Endodermal cell (in vitro differentiated cells): ENCODE measurements at regions not wholly inside any gene's neighbourhood (a gene's known extent, or its start where the extent isn't known, plus 50 kb on each side); places are given as distances from the start of the nearest gene placed in this dataset.

ENCODE experiments used
- DNase-seq: peaks from one replicate; pipeline ENCODE4 v3.0.0-alpha.2; 2017
- H3K27ac ChIP-seq: 2 replicates; pipeline ENCODE4 v1.5.1; 2013; ENCODE audit warnings: mild to moderate bottlenecking, low read depth, low read length, moderate library complexity
- H3K27me3 ChIP-seq: 2 replicates; pipeline ENCODE4 v1.6.1; 2013; ENCODE audit warnings: mild to moderate bottlenecking, low read length, moderate library complexity; ENCODE audit not compliant: insufficient read depth, control insufficient read depth, poor library complexity, severe bottlenecking
- H3K36me3 ChIP-seq: 2 replicates; pipeline ENCODE4 v1.7.0; 2013; ENCODE audit warnings: mild to moderate bottlenecking, low read length, moderate library complexity; ENCODE audit not compliant: control insufficient read depth, insufficient read depth
- H3K4me1 ChIP-seq: one replicate; pipeline ENCODE4 v1.7.0; 2013; ENCODE audit warnings: low read length; ENCODE audit not compliant: control insufficient read depth, insufficient read depth
- H3K4me3 ChIP-seq: 2 replicates; pipeline ENCODE4 v1.5.1; 2013; ENCODE audit warnings: mild to moderate bottlenecking, low read length, moderate library complexity
- H3K9ac ChIP-seq: 2 replicates; pipeline ENCODE4 v1.6.1; 2013; ENCODE audit warnings: mild to moderate bottlenecking, low read length, moderate library complexity; ENCODE audit not compliant: poor library complexity, severe bottlenecking; ENCODE audit errors: extremely low read depth
- H3K9me3 ChIP-seq: 2 replicates; pipeline ENCODE4 v1.6.1; 2013; ENCODE audit warnings: mild to moderate bottlenecking, low read length, moderate library complexity; ENCODE audit not compliant: control insufficient read depth
- H3K27ac Mint-ChIP-seq: 2 replicates; pipeline ENCODE4 v1.8.0; 2020; ENCODE audit warnings: mixed read lengths
- H3K27me3 Mint-ChIP-seq: 2 replicates; pipeline ENCODE4 v1.8.0; 2021; ENCODE audit warnings: mild to moderate bottlenecking, mixed read lengths; ENCODE audit not compliant: insufficient read depth
- H3K36me3 Mint-ChIP-seq: 2 replicates; pipeline ENCODE4 v1.8.0; 2020; ENCODE audit warnings: low read depth, mixed read lengths
- H3K4me1 Mint-ChIP-seq: 2 replicates; pipeline ENCODE4 v1.8.0; 2020; ENCODE audit warnings: mixed read lengths
- H3K4me3 Mint-ChIP-seq: 2 replicates; pipeline ENCODE4 v1.8.0; 2020; ENCODE audit warnings: mild to moderate bottlenecking, moderate library complexity, mixed read lengths
- H3K9me3 Mint-ChIP-seq: 2 replicates; pipeline ENCODE4 v1.8.0; 2020; ENCODE audit warnings: mild to moderate bottlenecking, mixed read lengths
- WGBS, 2 experiments: methylation state at CpG; one replicate each; pipeline versions ENCODE4 v1.1.5 to v1.1.7; 2013; ENCODE audit warnings: missing lambda C conversion rate in 2 of 2, mixed read lengths in 1 of 2; ENCODE audit not compliant: insufficient coverage in 1 of 2, insufficient read length in 1 of 2; 5-methylcytosine and 5-hydroxymethylcytosine counted together
- TF ChIP-seq, protein P1 (sequence below): fragments of 200-600 bp; sonication (generic); conservative IDR thresholded peaks from 2 replicates; pipeline ENCODE4 v1.5.0; 2021; ENCODE audit warnings: antibody characterized with exemption, mild to moderate bottlenecking

DNA sequence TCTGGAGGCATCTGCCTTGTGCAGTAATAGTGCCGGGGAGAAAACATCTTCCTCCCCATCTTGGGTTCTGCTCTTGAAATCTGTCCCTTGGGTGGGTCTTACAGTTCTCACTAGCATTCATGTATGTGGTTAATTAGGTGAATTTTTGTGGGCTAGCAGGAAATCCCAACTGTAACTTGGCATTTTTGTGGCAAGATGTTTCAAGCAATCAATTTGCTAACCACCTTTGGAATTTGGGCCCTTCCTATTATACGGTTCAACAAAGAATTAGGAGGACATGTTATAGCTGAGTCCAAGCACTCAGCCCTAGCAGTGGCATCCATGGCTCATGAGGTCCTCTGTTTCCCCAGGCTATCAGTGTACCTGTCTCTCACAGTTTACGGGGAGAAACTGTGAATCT, 89.1 kb upstream of the MTNR1B start:
- H3K4me3 ChIP-seq: no peak overlapping the region
- H3K36me3 ChIP-seq: no peaks in the 10 kb centered on the region
- H3K27me3 ChIP-seq: no peaks in the 10 kb centered on the region
- WGBS, 2 experiments: 87 to 100% methylated on average over 2 to 3 of the region's 3 CpGs
- TF ChIP-seq, protein P1, sequence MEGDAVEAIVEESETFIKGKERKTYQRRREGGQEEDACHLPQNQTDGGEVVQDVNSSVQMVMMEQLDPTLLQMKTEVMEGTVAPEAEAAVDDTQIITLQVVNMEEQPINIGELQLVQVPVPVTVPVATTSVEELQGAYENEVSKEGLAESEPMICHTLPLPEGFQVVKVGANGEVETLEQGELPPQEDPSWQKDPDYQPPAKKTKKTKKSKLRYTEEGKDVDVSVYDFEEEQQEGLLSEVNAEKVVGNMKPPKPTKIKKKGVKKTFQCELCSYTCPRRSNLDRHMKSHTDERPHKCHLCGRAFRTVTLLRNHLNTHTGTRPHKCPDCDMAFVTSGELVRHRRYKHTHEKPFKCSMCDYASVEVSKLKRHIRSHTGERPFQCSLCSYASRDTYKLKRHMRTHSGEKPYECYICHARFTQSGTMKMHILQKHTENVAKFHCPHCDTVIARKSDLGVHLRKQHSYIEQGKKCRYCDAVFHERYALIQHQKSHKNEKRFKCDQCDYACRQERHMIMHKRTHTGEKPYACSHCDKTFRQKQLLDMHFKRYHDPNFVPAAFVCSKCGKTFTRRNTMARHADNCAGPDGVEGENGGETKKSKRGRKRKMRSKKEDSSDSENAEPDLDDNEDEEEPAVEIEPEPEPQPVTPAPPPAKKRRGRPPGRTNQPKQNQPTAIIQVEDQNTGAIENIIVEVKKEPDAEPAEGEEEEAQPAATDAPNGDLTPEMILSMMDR: no peak
- Mint-ChIP-seq H3K4me1 (no peaks in the 10 kb centered on the region), H3K27ac (no peak overlapping the region), H3K36me3 (no peaks in the 10 kb centered on the region), H3K4me3 (no peak overlapping the region), H3K9me3 (no peaks in the 10 kb centered on the region), H3K27me3 (no peaks in the 10 kb centered on the region)
- DNase-seq: no peak
- H3K27ac ChIP-seq: no peak overlapping the region
- H3K9me3 ChIP-seq: no peaks in the 10 kb centered on the region
- H3K9ac ChIP-seq: no peak overlapping the region
- H3K4me1 ChIP-seq: no peaks in the 10 kb centered on the region

DNA sequence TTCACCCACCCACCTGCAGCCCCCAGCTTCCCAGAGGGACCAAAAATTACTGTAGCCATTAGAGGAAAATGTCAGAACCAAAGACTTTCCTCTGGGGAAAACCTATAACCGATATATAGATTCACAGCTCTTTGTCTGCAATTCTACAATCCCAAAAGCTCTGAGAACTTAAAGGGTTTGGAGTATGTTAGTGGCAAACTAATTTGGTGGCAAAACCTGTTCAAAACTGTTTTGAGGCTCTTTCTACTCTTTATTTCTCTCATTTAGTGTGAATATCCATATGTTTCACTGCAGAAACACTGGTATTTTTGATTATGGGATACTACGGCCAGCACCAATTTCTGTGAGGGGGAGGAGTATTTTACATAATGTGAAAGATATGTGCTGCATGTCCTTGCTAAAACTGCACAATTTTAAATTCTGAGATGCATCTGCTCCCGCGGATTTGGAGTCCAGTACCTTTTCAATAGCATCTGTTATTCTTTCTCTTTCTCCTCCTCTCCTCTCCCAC, 87.5 kb upstream of the MTNR1B start:
- TF ChIP-seq, protein P1: no peak
- Histone ChIP-seq H3K27me3 (no peaks in the 10 kb centered on the region), H3K27ac (no peak overlapping the region), H3K9me3 (no peaks in the 10 kb centered on the region), H3K36me3 (no peaks in the 10 kb centered on the region), H3K4me1 (no peaks in the 10 kb centered on the region), H3K9ac (no peak overlapping the region), H3K4me3 (no peak overlapping the region)
- no peak overlapping the region for H3K27ac Mint-ChIP-seq
- H3K9me3 Mint-ChIP-seq: no peaks in the 10 kb centered on the region
- H3K4me1 Mint-ChIP-seq: no peaks in the 10 kb centered on the region
- WGBS, 2 experiments: 87 to 93% methylated on average over 2 to 4 of the region's 4 CpGs
- DNase-seq: no peak
- no peaks in the 10 kb centered on the region for H3K27me3 Mint-ChIP-seq
- no peak overlapping the region for H3K4me3 Mint-ChIP-seq
- H3K36me3 Mint-ChIP-seq: no peaks in the 10 kb centered on the region

DNA sequence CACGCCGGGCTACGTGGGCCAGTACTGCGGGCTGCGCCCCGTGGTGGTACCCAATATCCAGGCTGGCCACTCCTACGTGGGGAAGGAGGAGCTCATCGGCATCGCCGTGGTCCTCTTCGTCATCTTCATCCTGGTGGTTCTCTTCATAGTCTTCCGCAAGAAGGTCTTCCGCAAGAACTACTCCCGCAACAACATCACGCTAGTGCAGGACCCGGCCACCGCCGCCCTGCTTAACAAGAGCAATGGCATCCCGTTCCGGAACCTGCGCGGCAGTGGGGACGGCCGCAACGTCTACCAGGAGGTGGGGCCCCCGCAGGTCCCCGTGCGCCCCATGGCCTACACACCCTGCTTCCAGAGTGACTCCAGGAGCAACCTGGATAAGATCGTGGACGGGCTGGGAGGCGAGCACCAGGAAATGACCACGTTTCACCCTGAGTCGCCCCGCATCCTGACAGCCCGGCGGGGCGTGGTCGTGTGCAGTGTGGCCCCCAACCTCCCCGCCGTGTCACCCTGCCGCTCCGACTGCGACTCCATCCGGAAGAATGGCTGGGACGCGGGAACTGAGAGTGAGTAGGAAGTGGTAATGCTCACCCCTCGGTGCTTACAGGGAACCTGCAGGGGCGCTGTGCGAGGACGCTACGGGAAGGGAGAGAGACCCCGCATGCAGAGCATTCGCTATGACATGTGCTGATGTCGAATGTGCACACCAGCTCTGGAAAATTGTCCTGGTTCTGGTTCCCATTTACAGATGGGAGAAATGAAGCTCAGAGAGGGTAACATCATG, 86.4 kb upstream of the MTNR1B start:
- Mint-ChIP-seq H3K36me3 (no peaks in the 10 kb centered on the region), H3K27ac (no peak overlapping the region), H3K4me3 (no peak overlapping the region), H3K9me3 (no peaks in the 10 kb centered on the region), H3K4me1 (no peaks in the 10 kb centered on the region), H3K27me3 (no peaks in the 10 kb centered on the region)
- no peaks in the 10 kb centered on the region for H3K36me3 ChIP-seq
- no peak overlapping the region for H3K4me3 ChIP-seq
- no peaks in the 10 kb centered on the region for H3K9me3 ChIP-seq
- 94 to 96% methylated on average over 50 to 54 of the region's 54 CpGs for WGBS, 2 experiments
- no peak overlapping the region for H3K9ac ChIP-seq
- H3K27ac ChIP-seq: no peak overlapping the region
- TF ChIP-seq, protein P1: no peak
- no peaks in the 10 kb centered on the region for H3K27me3 ChIP-seq
- no peak for DNase-seq
- no peaks in the 10 kb centered on the region for H3K4me1 ChIP-seq
